ENCODE measurements at regions not wholly inside any gene's neighbourhood (a gene's known extent, or its start where the extent isn't known, plus 50 kb on each side); places are given as distances from the start of the nearest gene placed in this dataset.

- Histone ChIP-seq H2AK9ac (replicated peaks; ENCODE audit: low read depth, low read length, poor library complexity) (no peak overlapping the region), H4K8ac (ENCODE audit: low read depth in 2 of 2, low read length in 2 of 2) (no peak overlapping the region), H4K20me1 (ENCODE audit: insufficient read depth, low read length) (no peaks in the 10 kb centered on the region), H3K9ac (ENCODE audit: low read depth, low read length) (no peak overlapping the region), H3K23ac (ENCODE audit: low read depth, low read length) (no peak overlapping the region), H3K18ac (ENCODE audit: low read depth, low read length) (peak overlapping the region; percentile 33; the same call in 1 of the 2 replicates), H3K4ac (ENCODE audit: low read depth, low read length) (no peak overlapping the region), H3K27ac (ENCODE audit: insufficient read depth, low read length) (no peak overlapping the region), H4K91ac (ENCODE audit: insufficient read depth, low read depth, low read length) (no peak overlapping the region), H3K14ac (replicated peaks; ENCODE audit: low read depth, low read length) (peak overlapping the region; percentile 33; the same call in 1 of the 2 replicates), H3K9me1 (ENCODE audit: insufficient read depth, low read length) (peaks cover 3% of the 10 kb centered on the region; the same call in 1 of the 2 replicates), H3K27me3 (ENCODE audit: control insufficient read depth, insufficient read depth, low read length) (no peaks in the 10 kb centered on the region), H3K79me1 (ENCODE audit: low read depth in 1 of 2, low read length in 2 of 2) (no peaks in the 10 kb centered on the region), H2BK120ac (ENCODE audit: low read depth, low read length) (no peak overlapping the region), H2AK5ac (ENCODE audit: low read depth, low read length) (no peak overlapping the region), H3K56ac (ENCODE audit: extremely low read depth, insufficient read depth, low read length) (no peak overlapping the region), H3K4me2 (ENCODE audit: low read depth, low read length) (0 out of 2 replicates have a peak overlapping the region, but pooled peaks have one; percentile 39), H3K4me1 (ENCODE audit: control insufficient read depth, insufficient read depth, low read length) (peaks cover 9% of the 10 kb centered on the region), H2BK15ac (ENCODE audit: low read depth, low read length) (no peak overlapping the region), H2BK5ac (ENCODE audit: low read depth, low read length, poor library complexity, severe bottlenecking) (no peak overlapping the region), H2AFZ (replicated peaks; ENCODE audit: low read length, poor library complexity) (no peak overlapping the region), H3K36me3 (ENCODE audit: control insufficient read depth, insufficient read depth, low read length) (no peaks in the 10 kb centered on the region), H4K5ac (ENCODE audit: low read depth, low read length) (peak overlapping the region; percentile 55; the same call in 1 of the 2 replicates), H3K9me3 (ENCODE audit: control insufficient read depth, insufficient read depth, low read length) (no peaks in the 10 kb centered on the region), H3K4me3 (ENCODE audit: insufficient read depth, low read depth, low read length) (no peak overlapping the region), H2BK20ac (ENCODE audit: low read depth, low read length) (no peak overlapping the region)
- BruUV-seq (replicated peaks) = no TSS peak
- POLR2A ChIA-PET (ENCODE audit: unreplicated experiment) = no interaction called here
- DNase-seq (no peak), ATAC-seq (ENCODE audit: low read depth) (no peak)
- dilution Hi-C loops (cut with HindIII; ENCODE audit: low sequenced_read_pairs, unreplicated experiment) (no loop called here), intact Hi-C loops (cut with micrococcal nuclease) (no loop called here), in situ Hi-C loops (cut with MboI; ENCODE audit: low sequenced_read_pairs) (no loop called here)
- CTCF ChIA-PET = interaction anchor here (0.5 to 0.7 kb wide), 2 partner anchors 10 to 54 kb away, joined by 3 read pairs; no protein-coding TSS in a partner anchor
- WGBS, 2 experiments (ENCODE audit: extremely low coverage in 2 of 2, insufficient read length in 1 of 2) = no CpG with 5 or more reads among the region's 6 CpGs
- TF ChIP-seq MAZ (IDR thresholded peaks at IDR 0.05; ENCODE audit: borderline replicate concordance, low read depth, low read length) = no peak
- TF ChIP-seq MXI1 (IDR thresholded peaks at IDR 0.05; ENCODE audit: borderline replicate concordance, low read depth, low read length) = no peak
Observed at GRCh38 chr18:23336101-23336500, 117.0 kb upstream of the RIOK3 start.

Measured in IMR-90 (cell line).